Esophagus squamous epithelium (tissue), 4 donors: ENCODE measurements at regions not wholly inside any gene's neighbourhood (a gene's known extent, or its start where the extent isn't known, plus 50 kb on each side); places are given as distances from the start of the nearest gene placed in this dataset.

ENCODE experiments used
- POLR2A ChIP-seq, 4 donors: fragments of 450-650 bp; IDR thresholded peaks; one replicate each; pipeline ENCODE4 v1.6.1; 2017; ENCODE audit warnings: antibody characterized with exemption in 4 of 4, mild to moderate bottlenecking in 4 of 4, moderate library complexity in 3 of 4
- TF ChIP-seq, protein P1 (sequence below), 6 experiments: fragments of 450-650 bp in 4 of 6; fragments of 200-600 bp in 2 of 6; sonication (generic) in 2 of 6; IDR thresholded peaks; one replicate each; pipeline ENCODE4 v1.5.1; 2016 to 2019; ENCODE audit warnings: antibody characterized with exemption in 6 of 6, mild to moderate bottlenecking in 4 of 6, moderate library complexity in 4 of 6

DNA sequence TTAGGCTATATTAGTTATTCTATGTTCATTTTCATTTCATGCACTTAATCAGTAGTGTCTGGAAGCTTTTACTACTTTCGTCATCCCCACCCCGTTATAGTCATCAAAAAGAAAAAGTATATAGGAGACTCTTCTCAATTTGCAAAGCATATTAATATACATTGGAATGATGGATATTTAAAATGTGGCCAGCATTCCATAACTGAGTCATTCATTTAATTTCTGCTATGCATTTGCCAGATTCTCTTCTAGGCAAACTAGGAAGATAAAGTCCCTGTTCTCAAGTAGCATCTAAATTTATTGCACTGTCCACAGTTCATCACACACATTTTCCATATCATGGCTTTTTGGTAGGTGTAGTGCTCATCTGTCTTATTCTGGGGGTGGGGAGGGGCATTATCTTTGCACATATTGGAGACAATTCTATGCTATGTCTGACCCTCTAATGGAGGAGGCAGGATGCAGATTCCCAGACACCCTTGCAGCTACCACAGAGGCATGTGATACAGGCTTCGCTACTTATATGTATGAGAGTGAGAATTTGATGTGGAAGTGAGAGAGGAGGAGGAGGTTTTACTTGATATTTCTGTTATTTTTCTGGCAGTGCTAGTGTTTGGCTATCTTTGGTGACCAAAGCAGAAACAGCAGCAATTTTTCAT is 125.8 kb downstream of the CTH start:
- no peak for TF ChIP-seq POLR2A (IDR thresholded peaks at IDR 0.05)
- TF ChIP-seq, protein P1, sequence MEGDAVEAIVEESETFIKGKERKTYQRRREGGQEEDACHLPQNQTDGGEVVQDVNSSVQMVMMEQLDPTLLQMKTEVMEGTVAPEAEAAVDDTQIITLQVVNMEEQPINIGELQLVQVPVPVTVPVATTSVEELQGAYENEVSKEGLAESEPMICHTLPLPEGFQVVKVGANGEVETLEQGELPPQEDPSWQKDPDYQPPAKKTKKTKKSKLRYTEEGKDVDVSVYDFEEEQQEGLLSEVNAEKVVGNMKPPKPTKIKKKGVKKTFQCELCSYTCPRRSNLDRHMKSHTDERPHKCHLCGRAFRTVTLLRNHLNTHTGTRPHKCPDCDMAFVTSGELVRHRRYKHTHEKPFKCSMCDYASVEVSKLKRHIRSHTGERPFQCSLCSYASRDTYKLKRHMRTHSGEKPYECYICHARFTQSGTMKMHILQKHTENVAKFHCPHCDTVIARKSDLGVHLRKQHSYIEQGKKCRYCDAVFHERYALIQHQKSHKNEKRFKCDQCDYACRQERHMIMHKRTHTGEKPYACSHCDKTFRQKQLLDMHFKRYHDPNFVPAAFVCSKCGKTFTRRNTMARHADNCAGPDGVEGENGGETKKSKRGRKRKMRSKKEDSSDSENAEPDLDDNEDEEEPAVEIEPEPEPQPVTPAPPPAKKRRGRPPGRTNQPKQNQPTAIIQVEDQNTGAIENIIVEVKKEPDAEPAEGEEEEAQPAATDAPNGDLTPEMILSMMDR (IDR thresholded peaks at IDR 0.05), result no peak
